HG03442 (cell line): ENCODE measurements at regions not wholly inside any gene's neighbourhood (a gene's known extent, or its start where the extent isn't known, plus 50 kb on each side); places are given as distances from the start of the nearest gene placed in this dataset.
"Not testable (repeated sequence)": the region's sequence is repeated elsewhere in the genome, so short reads cannot be mapped to it uniquely, and the experiment has no call there.

Experiments
- ATAC-seq: cut with Tn5 transposase; IDR thresholded peaks from one replicate; pipeline ENCODE4 v1.9.1; 2021; ENCODE audit warnings: mild to moderate bottlenecking, moderate library complexity; ENCODE audit not compliant: unreplicated experiment

DNA sequence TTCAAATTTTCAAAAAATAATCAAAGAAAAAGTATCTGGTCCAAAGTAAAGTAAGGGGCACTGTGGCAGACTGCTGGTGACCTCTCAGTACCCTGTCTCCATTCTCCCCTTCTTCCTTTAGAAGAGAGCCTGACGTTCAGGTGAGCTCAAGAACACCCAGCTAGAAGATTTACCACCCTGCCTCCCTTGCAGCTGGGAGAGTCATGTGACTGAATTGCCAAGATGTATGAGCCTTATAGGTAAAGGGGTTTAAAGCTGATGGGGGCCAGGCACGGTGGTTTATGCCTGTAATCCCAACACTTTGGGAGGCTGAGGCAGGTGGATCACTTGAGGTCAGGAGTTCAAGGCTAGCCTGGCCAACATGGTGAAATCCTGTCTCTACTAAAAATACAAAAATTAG, 86.3 kb upstream of the NANOS1 start:
- no peak for ATAC-seq

DNA sequence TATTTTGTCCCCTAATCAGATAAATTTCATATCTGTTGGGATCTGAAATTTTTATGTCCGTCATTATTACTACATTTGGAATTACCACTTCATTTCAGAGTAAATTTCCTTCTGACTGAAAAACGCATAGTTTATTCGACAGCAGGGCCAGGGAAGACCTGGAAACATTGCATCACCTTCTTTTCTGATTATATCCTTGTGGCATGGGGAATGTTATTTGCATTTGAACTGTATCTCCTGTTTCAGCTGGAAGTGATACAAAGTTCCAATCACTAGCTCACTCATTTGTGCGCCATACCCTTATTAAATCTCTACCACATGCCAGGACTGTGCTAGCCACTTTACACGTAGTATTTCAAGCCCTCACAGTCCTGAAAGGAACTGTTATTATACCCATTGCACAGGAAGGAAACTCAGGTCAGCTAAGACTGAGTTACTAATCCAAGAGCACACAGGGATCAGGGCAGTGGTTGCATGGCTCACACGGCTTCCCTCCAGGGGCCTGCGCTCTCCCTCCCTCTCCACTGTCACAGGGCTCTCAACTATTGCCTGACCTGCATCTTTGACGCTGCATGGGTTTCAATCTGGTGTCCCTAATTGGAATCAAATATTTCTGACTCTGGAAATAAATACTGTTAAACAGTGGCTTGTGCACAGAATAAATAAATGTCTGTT, 84.4 kb upstream of the NANOS1 start:
- ATAC-seq, result no peak

DNA sequence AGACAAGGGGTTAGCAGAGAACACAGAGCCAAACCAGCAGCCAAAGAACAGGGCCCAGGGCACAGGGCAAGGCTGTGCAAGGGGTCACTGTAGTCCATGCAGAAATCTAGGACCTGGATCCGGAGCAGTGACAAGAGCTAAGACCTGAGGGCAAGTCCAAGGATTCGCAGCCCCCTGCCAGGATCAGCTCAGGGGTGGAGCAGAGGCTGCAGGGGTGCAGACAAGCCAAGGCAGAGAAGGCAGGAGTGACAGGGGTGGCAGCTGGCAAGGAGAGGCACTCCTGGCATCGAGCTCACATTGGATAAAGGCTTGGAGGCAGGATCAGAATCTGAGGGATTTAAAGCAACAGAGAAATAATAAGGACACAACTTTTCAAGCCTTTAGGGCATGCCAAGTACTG, 80.7 kb upstream of the NANOS1 start:
- no peak for ATAC-seq

DNA sequence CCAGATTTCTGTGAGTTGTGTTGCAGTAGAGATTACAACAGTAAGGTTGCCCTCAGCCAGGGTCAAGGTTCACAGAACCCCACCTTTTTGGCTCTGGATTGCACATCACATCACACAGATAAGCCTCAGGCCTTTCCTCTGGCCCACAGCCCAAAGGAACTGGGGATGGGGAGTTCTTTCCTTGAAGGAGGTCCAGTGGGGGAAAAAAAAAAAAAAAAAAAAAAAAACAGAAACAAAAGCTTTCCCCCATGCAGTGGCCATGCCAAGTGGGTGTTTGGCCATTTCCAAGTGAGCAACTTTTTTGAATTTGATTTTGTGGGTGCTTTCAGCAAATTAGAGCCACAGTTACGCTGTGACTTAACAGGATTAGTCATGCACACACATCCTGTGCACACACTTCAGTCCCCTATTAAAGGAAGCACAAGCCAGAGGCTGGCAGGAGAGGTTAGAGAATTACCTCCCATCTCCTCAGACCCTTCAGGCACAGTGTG, 79.3 kb upstream of the NANOS1 start:
- ATAC-seq, result no peak

- no peak for ATAC-seq
Measured at GRCh38 chr10:118950997-118951637, 78.4 kb upstream of the NANOS1 start.

DNA sequence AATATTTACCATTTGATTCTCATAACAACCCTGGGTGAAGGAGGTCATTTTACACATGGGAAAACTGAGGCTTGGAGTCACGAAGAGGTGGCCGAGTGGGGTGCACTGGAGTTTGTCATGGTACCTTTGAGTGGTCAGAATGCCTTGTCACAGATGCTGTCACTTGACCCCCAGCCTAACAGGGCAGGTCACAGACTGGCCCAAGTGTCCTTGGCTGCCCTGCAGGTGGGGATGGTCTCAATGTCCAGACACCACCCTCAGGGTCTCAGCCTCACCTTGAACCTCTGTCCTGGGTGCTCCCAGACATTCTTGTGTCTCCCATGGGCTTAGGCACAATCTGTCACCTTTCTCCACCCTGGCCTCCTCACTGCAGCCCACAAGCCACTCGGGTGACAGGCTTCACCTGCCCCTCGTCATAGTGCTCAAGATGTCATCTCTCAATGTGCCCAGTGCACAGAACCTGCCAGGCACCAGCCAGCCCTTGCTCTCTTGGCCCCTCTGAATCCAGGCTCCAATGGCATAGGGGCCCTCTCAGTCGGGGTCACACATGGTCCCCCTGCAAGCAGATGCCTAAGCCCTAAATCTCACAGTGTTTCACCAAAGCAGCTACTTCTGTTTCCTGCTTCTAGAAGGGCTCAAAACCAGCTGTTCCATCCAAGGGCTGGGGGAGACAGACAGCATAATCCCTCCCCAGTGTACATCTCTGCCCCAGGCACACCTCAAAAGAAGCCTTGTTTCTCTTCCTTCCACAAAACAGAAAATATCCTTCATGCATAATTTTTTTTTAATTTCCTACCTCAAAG, 76.8 kb upstream of the NANOS1 start:
- no peak for ATAC-seq

DNA sequence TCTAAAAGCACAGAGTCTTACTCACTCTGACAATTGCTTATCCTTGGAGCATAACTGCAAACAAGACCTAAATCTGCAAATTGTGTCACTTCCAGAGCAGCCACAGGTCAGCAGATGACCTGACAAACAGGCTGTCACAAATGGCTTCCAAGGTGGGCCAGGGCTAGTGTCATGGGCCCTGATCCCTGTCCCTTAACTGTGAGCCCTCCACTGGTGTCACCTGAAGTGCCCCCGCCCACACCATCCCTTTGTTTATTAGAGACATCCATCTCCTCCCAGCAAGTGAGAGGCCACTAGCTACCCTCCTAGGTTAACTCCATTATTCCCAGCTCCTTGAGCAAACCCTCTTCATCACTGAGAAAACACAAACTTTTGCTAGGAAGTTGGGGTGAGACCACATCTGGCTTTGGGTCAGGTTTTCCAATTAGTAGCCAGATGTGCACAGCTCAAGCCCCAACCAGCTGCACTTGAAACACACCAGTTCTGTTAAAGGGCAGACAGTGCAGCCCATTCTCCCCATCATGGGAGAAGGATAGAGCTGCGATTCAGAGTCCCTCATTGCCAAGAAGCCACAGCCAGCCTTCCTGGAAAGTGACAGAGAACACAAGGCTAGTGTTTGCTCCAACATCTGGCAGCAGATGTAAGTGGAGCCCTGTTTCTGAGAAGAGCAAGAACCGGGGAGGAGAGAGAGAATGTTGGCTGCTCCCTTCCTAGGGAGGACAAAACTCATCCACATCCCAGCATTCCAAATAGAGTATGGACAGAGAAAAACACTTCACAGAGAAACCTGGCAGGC, 75.7 kb upstream of the NANOS1 start:
- ATAC-seq, result no peak

- no peak for ATAC-seq
Measured at GRCh38 chr10:118955531-118955930, 74.0 kb upstream of the NANOS1 start.

- no peak for ATAC-seq
Measured at GRCh38 chr10:118955951-118956801, 73.3 kb upstream of the NANOS1 start.

DNA sequence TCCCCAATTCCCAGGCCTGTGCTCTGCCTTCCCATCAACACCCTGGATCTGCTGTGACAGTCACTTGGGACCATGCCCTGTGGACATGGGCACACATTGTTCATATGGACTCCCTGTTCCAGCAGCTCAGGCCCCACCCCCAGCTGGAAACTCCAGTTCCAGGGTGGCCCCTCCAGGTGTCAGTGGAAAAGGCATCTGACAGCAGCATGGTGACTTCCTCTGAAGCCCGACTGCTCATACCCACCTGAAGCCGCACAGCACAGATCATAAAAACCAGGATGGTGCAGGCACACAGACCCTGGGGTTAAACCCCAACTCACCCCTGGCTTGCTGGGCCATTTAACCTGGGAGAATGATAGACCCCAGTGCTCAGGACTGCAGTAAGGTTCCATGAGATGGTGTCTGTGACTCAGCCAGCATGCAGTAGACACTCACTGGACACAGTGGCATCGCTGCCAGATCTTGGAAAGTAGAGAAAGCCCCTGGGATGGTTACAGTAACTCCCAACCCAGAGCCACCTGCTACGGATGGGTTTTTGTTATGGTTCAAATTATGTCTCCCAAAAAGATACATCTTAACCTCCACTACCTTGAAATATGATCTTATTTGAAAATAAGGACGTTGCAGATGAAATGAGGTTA, 72.6 kb upstream of the NANOS1 start:
- no peak for ATAC-seq

DNA sequence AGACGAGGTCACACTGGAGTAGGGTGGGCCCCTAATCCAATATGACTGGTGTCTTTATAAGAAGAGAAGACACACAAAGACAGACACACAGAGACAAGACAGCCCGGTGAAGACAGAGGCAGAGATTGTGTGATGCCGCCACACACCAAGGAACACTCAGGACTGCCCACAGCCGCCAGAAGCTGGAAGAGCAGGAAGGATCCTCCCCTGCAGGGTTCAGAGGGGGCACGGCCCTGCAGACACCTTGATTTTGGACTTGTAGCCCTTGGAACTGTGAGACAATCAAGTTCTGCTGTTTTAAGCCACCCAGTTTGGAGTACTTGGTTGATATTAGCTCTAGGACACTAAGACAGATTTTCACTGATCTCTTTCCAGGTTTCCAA, 72.1 kb upstream of the NANOS1 start:
- ATAC-seq, result no peak

DNA sequence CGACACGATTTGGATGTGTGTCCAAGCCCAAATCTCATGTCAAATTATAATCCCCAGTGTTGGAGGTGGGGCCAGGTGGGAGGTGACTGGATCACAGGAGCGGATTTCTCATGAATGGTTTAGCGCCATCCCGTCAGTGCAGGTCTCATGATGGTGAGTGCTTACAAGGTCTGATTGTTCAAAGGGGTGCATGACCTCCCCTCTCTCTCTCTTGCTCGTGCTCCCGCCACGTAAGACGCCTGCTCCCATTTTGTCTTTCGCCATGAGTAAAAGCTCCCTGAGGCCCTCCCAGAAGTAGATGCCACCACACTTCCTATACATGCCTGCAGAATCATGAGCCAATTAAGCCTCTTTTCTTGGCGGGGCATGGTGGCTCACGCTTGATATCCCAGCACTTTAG, 71.5 kb upstream of the NANOS1 start:
- no peak for ATAC-seq

- ATAC-seq, result no peak
Measured at GRCh38 chr10:118958559-118958958, 71.0 kb upstream of the NANOS1 start.

DNA sequence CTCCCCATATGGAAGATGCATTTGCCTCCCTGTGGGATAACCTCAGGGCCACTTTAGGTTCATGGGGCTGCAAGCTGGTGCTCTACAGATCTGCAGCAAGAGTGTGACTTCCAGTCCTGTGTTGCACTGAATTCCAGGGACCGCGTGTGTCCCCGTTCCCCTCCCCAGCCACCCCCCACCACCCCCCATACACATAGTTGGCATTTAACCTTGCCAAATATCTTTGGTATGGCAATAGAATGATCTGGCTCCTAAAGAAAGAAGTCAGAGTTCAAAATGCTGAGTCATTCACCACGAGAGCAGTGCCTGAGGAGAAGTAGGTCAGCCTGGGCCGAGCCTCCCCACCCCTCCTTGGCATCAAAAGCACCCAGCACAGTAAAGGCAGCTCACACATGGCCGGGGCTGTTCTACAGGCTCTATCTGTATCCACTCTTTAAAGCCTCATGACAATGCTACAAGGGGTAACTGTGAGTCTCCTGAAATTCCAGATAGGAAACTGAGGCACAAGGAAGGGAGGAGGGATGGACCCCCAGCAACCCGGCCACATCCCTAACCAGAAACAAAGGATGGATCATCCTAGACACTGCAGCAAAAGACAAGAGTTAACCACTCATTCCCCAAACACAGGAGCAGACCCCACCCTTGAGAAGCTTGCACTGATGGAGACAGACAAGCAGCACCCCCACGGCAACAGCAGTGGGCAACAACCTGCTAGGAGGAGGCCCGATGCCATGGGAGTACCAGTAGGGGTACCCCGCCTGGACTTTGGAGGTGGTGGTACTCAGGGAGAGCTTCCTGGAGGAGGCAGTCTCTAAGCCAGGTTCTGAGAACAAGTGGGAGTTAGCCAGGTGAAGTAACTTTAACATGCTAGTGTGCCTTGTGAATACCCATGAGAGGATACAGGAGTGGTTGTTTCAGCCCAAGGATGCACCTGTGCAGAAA, 70.3 kb upstream of the NANOS1 start:
- ATAC-seq, result no peak

DNA sequence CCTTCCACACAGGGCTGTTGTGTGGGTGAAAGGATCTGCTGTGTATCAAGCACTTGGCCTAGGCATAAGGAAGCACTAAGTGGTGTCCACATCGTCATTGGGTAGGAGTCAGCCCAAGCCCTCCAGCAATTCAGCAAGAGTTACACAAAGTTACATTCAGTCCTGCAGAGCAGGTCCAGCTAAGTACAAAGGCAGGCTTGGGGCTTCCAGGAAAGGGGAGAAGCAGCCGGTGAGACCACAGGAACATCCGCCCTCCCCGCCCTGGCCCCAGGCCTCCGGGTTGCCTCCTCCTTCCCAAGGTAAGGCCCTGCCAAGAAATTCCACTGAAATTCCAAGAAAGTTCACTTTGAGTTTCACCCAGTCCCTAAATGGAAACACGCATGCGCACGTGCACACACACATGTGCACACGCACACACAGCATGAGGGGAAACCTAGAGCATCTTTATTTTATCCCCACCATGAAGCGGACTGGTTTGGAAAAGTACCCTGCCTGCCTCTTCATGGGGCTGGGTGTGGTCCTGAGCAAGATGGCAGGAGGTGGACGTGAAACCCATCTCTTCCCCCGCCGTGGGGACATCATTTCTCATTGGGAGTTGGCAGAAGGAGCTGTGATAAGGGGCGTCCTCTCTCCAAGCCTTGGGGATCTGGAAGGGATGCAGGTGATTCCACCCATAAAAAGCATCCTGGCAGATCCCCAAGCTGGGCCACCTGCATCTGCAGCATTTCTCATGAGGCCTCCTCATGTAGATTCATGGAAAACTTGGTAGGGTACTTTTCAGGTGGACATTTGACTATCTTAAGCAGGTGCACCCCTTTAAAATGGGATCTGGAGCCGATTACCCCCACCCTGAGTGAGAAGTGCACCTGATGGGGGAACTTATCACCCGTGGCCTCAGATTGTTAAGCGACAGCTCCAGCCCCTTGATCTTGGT, 69.1 kb upstream of the NANOS1 start:
- no peak for ATAC-seq

DNA sequence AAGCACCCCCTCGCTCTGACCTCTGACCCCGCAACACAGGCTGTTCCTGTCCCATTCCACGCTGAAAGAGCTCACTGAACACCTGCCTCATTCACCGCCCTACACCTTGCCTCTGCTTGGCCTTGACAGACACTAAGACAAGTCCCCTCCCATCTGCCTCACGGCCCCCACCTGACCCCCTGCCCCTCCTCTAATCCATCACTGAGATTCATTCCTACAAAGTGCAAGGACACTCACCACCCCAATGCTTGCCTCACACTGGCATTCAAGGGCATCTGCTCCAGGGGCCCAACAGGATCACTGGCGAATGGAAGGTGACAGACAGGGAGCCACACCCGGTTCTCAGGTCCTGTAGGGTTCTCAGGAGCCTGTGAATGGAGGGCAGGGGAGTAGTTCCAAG, 68.1 kb upstream of the NANOS1 start:
- ATAC-seq, result no peak

DNA sequence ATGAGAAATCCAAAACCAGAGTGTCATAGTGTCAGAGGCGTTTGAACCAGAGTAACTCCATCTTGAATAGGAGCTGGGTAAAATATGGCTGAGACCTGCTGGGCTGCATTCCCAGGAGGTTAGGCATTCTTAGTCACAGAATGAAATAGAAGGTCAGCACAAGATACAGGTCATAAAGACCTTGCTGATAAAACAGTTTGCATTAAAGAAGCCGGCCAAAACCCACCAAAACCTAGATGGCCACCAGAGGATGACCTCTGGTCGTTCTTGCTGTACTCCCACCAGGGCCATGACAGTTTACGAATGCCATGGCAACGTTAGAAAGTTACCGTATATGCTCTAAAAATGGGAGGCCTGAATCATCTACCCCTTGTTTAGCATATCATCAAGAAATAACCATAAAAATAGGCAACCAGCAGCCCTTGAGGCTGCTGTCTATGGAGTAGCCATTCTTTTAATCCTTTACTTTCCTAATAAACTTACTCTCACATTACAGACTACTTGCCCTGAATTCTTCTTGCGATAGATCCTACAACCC, 67.1 kb upstream of the NANOS1 start:
- not testable (repeated sequence) for ATAC-seq
